Fibroblast of skin of left quadriceps (primary cell): ENCODE measurements at regions not wholly inside any gene's neighbourhood (a gene's known extent, or its start where the extent isn't known, plus 50 kb on each side); places are given as distances from the start of the nearest gene placed in this dataset.
"Not testable (repeated sequence)": the region's sequence is repeated elsewhere in the genome, so short reads cannot be mapped to it uniquely, and the experiment has no call there.

Experiments
- DNase-seq, 2 experiments: peaks; one replicate each; pipeline ENCODE4 v3.0.0-alpha.2; 2013; ENCODE audit warnings: low read depth in 2 of 2

GRCh38 chr14:80298491-80299017 lies 87.2 kb upstream of the DIO2 start:
- DNase-seq: no peak

- no peak for DNase-seq
Observed at GRCh38 chr14:80291101-80291500, 79.8 kb upstream of the DIO2 start.

GRCh38 chr14:80286744-80287143 lies 75.4 kb upstream of the DIO2 start:
- not testable (repeated sequence) for DNase-seq

GRCh38 chr14:80278293-80279023 lies 67.2 kb upstream of the DIO2 start:
- DNase-seq: no peak

- DNase-seq: no peak
Observed at GRCh38 chr14:80275208-80275850, 64.0 kb upstream of the DIO2 start.

- DNase-seq: not testable (repeated sequence)
Observed at GRCh38 chr14:80274310-80274709, 63.0 kb upstream of the DIO2 start.

GRCh38 chr14:80271389-80271788 lies 60.1 kb upstream of the DIO2 start:
- DNase-seq: no peak

GRCh38 chr14:80269353-80269925 lies 58.1 kb upstream of the DIO2 start:
- DNase-seq: no peak

- no peak for DNase-seq
Observed at GRCh38 chr14:80266930-80267329, 55.6 kb upstream of the DIO2 start.

GRCh38 chr14:80264702-80265101 lies 53.4 kb upstream of the DIO2 start:
- no peak for DNase-seq
